Thyroid gland (tissue), 4 donors: ENCODE measurements at regions not wholly inside any gene's neighbourhood (a gene's known extent, or its start where the extent isn't known, plus 50 kb on each side); places are given as distances from the start of the nearest gene placed in this dataset.

Source experiments
- POLR2A ChIP-seq, 2 donors: fragments of 450-650 bp; IDR thresholded peaks; one replicate each; pipeline ENCODE4 v1.6.1; 2017; ENCODE audit warnings: antibody characterized with exemption in 2 of 2, mild to moderate bottlenecking in 2 of 2, moderate library complexity in 1 of 2
- TF ChIP-seq, protein P1 (sequence below), 6 experiments: fragments of 200-600 bp in 3 of 6; fragments of 450-650 bp in 3 of 6; sonication (generic) in 3 of 6; IDR thresholded peaks; one replicate each; pipeline ENCODE4 v1.5.1; 2016 to 2019; ENCODE audit warnings: antibody characterized with exemption in 6 of 6, mild to moderate bottlenecking in 2 of 6, inconsistent platforms in 1 of 6, moderate library complexity in 1 of 6

DNA sequence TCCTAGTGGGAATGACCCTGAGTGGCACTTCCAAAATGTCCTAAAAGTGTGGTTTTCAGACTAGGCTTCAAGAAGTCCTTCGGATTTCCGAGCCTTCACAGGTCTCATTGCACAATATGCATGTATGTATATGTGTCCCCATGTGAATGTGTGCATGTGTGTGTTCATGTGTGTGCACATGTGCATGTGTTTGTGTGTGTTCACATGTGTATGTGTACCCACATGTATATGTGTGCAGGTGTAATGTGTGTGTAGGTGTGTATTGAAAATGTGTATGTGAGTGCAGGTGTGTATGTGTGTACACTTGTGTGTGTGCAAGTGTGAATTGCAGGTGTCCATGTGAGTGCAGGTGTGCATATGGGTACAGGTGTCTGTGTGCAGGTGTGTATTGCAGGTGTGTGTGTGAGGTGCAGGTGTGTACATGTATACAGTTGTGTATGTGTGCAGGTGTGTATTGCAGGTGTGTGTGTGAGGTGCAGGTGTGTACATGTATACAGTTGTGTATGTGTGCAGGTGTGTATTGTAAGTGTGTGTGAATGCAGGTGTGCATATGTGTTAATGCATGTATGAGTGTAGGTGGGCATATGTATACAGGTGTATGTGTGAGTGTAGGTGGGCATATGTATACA lies 124.4 kb upstream of the EPB41L3 start:
- TF ChIP-seq, protein P1, sequence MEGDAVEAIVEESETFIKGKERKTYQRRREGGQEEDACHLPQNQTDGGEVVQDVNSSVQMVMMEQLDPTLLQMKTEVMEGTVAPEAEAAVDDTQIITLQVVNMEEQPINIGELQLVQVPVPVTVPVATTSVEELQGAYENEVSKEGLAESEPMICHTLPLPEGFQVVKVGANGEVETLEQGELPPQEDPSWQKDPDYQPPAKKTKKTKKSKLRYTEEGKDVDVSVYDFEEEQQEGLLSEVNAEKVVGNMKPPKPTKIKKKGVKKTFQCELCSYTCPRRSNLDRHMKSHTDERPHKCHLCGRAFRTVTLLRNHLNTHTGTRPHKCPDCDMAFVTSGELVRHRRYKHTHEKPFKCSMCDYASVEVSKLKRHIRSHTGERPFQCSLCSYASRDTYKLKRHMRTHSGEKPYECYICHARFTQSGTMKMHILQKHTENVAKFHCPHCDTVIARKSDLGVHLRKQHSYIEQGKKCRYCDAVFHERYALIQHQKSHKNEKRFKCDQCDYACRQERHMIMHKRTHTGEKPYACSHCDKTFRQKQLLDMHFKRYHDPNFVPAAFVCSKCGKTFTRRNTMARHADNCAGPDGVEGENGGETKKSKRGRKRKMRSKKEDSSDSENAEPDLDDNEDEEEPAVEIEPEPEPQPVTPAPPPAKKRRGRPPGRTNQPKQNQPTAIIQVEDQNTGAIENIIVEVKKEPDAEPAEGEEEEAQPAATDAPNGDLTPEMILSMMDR (IDR thresholded peaks at IDR 0.05) = no peak
- TF ChIP-seq POLR2A (IDR thresholded peaks at IDR 0.05) = no peak
